GM19238 (cell line): ENCODE measurements at regions not wholly inside any gene's neighbourhood (a gene's known extent, or its start where the extent isn't known, plus 50 kb on each side); places are given as distances from the start of the nearest gene placed in this dataset.

Source experiments
- DNase-seq: peaks from one replicate; pipeline ENCODE4 v3.0.0; 2011; ENCODE audit warnings: low spot score; ENCODE audit not compliant: insufficient read length

GRCh38 chr7:118572604-118573003 lies 348.1 kb downstream of the ANKRD7 start:
- DNase-seq = no peak

GRCh38 chr7:118573085-118573484 lies 348.6 kb downstream of the ANKRD7 start:
- no peak for DNase-seq

- no peak for DNase-seq
Measured at GRCh38 chr7:118575393-118575948, 351.0 kb downstream of the ANKRD7 start.

- no peak for DNase-seq
Measured at GRCh38 chr7:118580743-118581382, 356.4 kb downstream of the ANKRD7 start.

GRCh38 chr7:118583641-118584040 lies 359.1 kb downstream of the ANKRD7 start:
- DNase-seq = no peak

- DNase-seq = no peak
Measured at GRCh38 chr7:118586248-118586647, 361.7 kb downstream of the ANKRD7 start.

GRCh38 chr7:118590107-118590506 lies 365.6 kb downstream of the ANKRD7 start:
- DNase-seq = no peak

- no peak for DNase-seq
Measured at GRCh38 chr7:118602090-118602489, 377.6 kb downstream of the ANKRD7 start.

GRCh38 chr7:118606602-118607001 lies 382.1 kb downstream of the ANKRD7 start:
- no peak for DNase-seq

GRCh38 chr7:118609207-118609606 lies 384.7 kb downstream of the ANKRD7 start:
- DNase-seq = no peak

- no peak for DNase-seq
Measured at GRCh38 chr7:118615681-118616080, 391.2 kb downstream of the ANKRD7 start.

GRCh38 chr7:118621810-118622360 lies 397.4 kb downstream of the ANKRD7 start:
- DNase-seq = no peak

GRCh38 chr7:118626739-118627138 lies 402.2 kb downstream of the ANKRD7 start:
- no peak for DNase-seq

- DNase-seq = no peak
Measured at GRCh38 chr7:118627467-118627866, 403.0 kb downstream of the ANKRD7 start.

- no peak for DNase-seq
Measured at GRCh38 chr7:118629898-118630438, 405.5 kb downstream of the ANKRD7 start.

- no peak for DNase-seq
Measured at GRCh38 chr7:118642396-118642795, 417.9 kb downstream of the ANKRD7 start.

GRCh38 chr7:118644346-118644745 lies 419.8 kb downstream of the ANKRD7 start:
- DNase-seq = no peak

- DNase-seq = no peak
Measured at GRCh38 chr7:118648002-118648401, 423.5 kb downstream of the ANKRD7 start.

- DNase-seq = no peak
Measured at GRCh38 chr7:118657391-118658005, 433.0 kb downstream of the ANKRD7 start.

- no peak for DNase-seq
Measured at GRCh38 chr7:118662266-118662665, 437.8 kb downstream of the ANKRD7 start.

- no peak for DNase-seq
Measured at GRCh38 chr7:118664498-118664897, 440.0 kb downstream of the ANKRD7 start.

- no peak for DNase-seq
Measured at GRCh38 chr7:118671149-118671548, 446.6 kb downstream of the ANKRD7 start.
